Activated T-cell treated with anti-CD3 and anti-CD28 coated beads, Interleukin-2, amount 50 U/mL, for 1 hour (primary cell): ENCODE measurements at regions not wholly inside any gene's neighbourhood (a gene's known extent, or its start where the extent isn't known, plus 50 kb on each side); places are given as distances from the start of the nearest gene placed in this dataset.

Experiments used
- DNase-seq: peaks from one replicate; pipeline ENCODE4 v3.0.0-alpha.2; 2020

DNA sequence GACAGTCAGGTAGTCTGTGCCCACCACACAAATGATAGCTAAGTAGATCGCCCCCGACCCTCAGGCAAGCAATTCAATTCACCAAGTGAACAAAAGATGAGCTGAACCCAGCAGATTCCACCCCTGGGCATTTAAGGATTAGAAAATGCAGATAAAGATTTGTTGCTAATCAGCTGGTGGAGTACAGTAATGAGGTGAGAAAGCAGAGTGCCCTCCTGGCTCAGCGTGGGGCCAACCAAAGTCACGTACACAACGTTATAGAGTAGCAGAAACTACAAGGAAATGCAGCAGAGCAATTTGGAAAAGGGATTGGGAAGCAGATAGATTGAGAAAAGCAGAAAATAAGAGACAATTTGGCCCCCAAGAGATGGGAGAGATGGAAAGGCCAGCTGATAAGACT is 91.2 kb downstream of the SOX9 start:
- DNase-seq, result no peak

DNA sequence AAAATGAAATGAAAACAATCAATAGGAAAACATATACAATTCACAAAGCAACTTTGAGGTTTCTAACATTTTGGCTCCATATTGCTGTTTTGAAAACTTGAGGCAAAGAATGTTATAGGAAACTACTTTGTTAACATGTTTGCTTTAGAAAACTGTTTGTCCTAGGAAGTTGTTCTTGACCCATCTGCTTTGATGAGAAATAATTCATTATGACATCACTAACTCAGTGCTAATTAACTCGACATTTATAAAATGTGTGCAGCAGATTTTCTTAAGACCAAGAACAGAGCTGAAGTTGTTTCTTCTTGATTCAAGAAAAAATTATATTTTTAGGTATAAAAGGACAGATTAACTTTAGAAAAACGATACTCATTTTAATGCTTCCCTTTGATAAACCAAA is 94.7 kb downstream of the SOX9 start:
- no peak for DNase-seq

DNA sequence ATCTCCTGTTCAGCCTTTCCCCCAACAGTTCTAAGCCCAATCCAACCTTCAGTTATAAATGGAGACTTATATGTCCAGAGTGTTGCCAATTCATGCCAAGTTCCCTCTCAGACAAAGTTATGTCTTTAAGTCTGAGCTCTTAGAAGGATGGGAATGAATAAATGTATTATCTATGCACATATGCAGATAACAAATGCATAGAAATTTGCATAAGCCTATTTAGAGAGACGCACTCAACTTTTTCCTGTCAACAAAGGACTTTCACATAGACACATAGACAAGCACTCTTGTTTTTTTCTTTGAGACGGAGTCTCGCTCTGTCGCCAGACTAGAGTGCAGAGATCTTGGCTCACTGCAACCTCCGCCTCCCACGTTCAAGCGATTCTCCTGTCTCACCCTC is 95.1 kb downstream of the SOX9 start:
- no peak for DNase-seq

DNA sequence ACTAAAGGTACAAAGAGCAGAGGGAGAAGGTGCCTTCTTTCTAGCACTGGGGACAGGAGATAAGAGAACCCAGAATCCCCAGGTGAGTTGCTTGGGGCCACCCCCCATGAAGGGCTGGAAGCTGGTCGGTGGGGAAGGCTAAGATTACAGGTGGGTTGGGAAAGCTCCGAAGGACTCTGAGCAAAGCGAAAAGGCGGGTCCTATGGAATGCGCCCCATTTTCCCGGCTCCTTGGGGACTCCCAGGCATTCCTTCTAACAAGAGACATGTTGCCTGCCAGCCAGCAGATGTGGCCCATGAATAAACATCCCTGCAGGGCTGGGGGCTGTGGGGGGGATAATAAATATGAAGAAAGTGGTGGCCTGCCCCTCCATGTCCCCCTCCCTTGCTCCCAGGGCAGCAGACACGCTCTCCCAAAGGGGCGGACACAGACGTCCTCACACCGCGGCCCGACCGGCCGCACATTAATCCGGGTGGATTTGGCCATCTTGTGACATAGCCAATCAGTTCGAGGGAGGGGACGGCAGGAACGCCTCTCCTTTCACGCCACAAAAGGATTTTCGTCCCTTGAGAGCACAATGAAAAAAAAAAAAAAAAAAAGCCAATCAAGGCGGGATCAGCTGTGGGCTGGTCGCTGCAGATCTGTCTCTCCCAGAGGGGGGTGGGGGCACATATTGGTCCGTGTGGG is 98.5 kb downstream of the SOX9 start:
- DNase-seq, result no peak

DNA sequence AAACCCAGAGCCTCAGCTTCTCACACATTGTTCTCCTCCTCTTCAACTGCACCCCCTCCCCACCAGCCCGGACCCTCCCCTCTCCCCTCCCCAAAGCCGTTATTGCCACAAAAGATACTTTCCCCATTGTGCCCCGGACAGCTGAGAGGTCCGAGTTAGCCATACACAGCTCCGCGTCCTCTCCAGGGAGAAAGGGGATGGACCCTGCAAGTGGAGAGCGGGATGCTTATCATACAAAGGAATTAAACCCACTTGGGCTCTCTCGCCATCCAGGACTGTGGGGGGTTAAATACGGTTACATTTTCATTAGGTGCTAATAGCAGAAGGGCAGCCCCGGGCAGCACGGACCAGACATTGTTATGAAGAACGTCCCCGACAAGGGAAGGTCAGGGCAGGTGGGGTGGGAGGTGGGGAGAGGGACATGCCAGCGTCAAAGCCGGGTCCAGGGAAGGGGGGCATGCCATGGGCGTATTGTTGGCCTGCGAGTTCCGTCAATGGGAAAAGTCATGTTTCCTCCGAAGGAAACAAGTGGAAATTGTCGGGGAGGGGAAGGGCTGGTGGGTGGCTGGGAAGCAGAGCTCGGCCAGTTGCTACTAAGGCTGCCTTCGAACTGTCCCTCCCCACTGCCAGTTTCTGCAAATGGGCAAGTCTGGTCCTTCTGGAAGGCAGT is 99.1 kb downstream of the SOX9 start:
- DNase-seq, result no peak

DNA sequence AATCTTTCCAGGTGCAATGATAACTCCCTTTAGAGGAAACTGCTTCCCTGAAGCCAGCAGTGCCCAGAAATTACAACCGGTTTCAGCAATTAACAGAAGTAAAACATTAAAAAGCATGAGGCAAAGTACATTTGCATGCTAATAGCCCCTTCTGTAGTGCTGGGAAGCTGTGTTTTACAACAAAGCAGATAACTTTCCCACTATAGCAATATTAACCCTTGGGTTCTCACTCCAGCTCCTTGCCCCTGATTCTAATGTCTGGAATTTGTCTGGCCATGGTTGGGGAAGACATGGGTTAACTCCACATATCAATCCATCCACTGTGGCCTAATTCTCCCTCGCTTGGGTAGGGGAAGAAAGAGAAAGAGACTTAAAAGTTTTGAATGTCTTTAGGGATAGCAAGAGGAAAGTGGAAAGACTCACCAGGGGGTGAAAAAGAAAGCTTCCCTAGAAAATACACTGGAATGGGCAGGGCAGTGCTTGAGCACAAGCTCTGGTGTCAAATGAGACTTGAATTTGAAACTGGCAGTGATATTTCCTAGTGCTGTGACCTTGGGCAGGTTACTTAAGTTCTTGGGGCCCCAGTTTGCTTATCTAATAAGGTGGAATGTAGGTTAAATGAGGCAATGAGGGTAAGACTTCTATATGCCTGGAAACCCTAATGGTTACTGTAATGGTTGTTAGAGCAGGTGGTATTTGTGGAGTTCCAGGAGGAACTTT is 102.0 kb downstream of the SOX9 start:
- DNase-seq, result no peak

DNA sequence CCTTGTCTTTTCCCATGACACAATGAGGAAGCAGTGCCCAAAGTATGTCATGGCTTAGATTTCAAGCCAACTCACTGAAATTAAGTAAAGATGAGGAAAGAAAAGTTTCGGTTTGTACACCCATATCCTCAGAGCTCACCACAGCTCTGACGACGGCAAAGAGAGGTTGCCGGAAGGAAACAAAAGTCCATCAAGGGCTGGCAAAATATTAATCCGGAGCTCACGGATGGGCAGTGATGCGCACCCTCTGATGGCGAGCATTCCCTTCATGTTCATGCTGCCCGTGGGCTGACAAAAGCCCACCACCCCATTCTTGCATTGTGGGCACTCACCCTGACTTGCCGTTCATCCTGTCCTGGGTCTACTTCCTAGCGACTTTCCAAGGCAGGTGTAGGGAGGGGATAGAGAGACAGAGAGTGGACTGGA is 103.1 kb downstream of the SOX9 start:
- DNase-seq, result no peak

DNA sequence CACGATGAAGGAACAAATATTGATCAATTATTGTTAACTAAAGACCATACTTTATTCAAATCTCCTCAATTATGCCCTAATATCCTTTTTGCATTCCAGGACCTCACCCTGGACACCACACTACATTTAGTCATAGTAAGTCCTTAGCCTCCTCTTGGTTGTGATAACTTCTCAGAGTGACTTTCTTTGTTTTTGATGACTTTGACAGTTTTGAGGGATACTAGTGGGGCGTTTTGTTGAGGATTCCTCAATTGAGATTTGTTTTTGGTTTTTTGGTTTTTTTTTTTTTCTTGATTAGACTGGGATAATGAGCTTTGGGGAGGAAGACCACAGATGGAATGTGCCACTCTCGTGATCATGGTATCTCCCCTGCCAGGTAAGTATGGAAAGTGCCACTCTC is 105.5 kb downstream of the SOX9 start:
- no peak for DNase-seq

DNA sequence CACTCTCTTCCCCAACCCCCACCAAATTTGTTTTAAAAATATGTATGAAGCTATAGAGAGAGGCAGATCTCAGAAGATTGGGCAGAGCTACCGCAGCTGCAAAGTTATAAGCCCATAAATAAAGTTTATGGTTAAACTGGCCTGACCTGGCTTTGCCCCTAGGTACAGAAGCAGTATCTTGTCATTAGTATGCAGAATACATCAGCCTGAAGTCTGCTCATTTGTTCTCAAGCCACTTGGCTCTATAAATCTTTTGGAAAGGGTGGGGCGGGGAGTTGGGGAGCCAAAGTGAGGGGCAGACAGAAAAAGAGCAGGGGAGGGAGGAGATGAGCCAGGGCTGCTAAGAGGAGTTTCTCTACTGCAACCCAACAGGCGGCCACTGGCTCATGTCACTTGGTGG is 113.2 kb downstream of the SOX9 start:
- no peak for DNase-seq

DNA sequence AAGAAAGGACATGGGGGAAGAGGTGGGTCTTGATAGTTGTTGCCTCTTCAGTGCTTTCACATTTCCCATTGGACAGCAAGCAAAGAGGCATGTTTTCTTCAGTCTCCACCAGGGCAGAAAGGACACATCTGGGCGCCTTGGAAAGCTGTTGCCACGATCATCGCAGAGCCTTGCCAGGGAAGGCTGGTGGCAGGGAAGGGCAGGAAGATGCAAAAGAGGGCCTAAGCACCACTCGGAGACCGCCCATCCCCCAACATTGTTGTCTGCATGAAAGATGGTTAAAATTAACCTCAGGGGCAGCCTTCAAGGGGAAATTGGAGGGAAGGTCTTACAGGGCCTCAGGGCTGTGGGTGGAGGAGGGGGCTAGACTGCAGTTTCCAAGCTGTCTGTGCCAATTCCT is 114.2 kb downstream of the SOX9 start:
- DNase-seq, result no peak

DNA sequence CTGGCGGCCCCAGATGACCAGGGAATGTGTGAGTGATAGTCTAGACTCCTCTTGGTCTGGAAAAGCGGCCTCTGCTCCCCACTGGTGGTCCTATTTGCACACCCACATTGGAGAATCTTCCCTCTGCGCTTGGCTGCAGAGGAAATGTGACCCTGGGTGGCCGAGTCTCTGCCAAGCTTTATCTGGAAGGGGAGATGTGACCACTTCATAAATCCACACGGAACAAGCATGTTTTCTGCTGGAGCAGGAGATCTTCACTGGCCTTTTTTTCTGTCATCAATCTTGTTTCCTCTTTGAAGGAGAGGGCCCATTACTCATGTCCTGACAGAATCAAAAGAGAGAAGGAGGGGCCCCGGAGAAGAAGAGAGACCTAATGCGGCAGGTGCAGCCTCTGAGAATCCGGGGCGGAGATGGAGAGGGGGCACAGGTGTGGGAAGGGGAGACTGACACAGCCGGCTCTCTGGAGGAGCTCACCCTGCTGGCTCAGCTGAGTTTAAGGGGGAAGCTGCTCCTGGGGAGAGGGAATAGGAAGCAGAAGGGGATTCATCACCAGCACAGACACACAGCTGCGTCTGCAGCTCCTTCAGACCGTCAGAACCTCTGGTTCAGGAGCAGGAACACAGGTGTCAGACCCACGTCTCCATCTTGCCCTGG is 116.3 kb downstream of the SOX9 start:
- no peak for DNase-seq

DNA sequence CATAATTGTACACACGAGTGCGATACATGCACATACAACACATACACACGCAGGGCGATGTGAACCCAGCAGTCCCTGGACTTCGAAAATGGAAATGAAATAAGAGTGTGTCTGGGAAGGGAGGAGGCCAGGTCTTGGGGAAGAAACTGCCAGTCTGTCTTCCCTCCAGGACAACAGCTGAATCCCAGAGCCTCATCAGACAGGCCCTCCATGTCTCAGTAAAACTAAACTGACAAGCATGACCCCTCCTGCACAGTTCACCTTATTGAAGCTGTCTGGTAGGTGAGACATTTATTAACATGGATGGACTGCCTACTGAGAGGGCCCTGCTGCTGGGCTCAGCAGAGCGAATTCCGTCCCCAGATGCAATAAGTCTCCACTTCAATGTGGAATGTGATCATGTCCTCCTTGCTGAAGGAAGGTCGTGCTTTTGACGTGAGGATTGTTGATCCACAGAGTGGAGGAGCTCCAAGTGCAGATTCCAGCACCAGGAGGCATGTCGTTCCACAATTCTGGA is 117.4 kb downstream of the SOX9 start:
- no peak for DNase-seq

DNA sequence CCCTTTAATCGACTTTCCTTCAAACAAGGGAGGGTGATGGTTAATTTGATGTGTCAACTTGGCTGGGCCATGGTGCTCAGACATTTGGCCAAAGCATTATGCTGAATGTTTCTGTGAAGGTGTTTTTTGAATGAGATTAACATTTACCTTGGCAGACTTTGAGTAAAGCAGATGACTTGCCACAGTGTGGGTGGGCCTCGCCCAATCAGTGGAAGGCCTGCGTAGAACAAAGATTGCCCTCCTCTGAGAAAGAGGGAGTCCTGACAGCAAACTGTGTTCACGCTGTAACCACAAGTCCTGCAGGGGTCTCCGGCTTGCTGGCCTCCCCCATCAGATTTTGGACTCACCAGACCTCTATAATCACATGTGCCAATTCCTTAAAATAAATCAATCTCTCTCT is 118.7 kb downstream of the SOX9 start:
- no peak for DNase-seq

DNA sequence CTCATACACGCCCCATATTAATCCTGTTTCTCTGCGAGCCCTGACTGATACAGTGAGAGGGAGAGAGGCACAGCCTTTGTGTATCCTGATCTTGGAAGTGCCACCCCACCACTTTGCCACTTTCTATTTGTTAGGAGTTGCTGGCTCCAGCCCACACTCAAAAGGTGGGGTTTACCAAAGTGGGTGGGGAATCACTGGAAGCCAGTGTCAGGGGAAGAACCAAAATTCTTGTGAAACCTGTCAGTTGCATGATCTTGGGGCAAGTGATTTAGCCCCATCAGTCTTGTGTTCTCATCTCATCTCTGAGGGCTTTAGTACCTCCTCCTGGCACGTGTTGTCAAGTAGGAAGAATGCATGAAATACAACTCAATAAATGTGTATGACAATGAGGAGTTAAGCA is 119.5 kb downstream of the SOX9 start:
- DNase-seq, result no peak

DNA sequence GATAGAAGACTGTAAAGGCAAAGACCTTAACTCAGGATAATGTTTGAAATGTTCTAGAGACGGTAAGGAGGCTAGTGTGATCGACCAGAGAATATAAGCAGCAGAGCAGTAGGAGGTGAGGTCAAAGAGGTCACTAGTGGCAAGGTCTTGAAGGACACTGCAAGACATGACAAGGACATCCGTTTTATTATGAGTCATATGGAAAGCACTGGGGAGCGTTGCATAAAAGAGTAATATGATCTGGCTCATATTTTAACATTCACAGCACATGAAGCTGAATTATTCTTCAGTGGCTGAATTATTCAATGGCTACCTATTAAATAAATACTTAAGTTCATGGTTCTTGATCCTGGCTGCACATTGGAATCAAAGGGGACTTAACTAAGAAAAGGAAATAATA is 123.7 kb downstream of the SOX9 start:
- no peak for DNase-seq

DNA sequence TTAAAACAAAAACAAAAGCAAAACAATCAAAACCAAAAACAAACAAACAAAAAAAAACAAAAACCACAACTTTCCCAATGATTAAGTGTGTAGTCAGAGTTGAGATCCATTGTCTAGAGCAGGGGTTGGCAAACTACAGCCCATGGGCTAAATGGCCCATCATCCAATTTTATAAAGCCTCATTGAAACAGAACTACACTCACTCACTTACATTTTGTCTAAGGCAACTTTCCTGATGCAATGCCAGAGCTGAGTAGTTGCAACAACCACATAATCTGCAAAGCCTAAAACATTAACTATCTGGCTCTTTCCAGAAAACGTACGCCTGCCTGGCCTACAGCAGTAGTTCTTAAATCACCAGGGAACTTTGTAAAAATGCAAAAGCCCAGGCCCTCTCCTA is 124.1 kb downstream of the SOX9 start:
- no peak for DNase-seq

DNA sequence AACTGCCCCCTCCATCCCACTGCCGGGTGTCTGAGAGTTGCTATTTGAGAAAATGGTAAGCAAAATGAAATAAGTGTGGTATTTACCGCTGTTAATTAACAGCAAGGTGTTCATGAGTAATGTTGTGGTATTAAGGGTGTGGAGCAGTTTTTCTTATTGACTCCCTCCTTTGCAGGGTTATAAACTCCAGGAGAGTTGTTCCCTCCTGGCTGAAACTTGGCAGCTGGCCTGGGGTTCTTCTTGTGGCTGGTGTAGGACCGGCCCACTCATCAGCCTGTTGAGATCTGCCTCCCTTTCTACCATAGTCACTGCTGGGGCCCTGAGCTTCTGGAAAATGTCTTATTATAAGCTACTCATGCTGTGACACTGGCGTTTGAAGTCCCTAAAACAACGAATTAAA is 128.6 kb downstream of the SOX9 start:
- no peak for DNase-seq

DNA sequence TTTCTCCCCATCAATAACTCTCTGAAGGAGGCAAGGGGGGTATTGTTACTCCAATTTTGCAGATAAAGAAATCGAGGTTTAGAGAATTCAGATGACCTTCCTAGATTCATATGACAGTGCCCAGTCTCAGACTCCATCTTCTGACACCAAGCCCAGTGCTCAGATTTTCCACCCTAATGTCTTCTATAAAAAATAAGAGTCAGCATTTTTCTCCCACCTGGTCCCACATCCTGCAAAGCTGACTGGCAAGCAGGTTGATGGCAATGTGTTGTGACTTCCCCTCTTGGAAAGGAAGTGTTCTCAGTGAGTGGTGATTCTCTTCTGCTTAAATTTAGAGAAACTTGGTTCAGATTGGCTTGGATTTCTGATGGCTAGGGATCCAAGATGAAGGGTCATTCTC is 129.4 kb downstream of the SOX9 start:
- no peak for DNase-seq

DNA sequence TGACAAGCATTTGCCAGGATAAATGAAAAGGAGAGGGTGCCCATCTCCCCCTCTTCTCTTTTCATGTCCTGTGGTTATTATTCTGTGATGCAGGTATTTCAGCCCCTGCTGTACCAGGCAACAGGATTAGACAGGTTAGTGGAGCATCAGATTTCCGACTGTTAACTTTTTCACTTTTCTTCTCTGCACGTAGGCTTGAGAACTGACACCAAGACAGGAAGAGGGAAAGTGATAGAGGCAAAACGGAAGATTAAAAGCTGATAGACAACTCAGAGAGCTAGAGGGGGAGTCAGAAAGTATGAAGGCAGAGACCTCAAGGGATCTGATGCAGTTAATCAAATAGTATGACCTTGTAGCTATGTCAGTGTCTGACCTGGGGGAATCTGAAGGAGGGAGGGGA is 132.8 kb downstream of the SOX9 start:
- DNase-seq, result no peak

DNA sequence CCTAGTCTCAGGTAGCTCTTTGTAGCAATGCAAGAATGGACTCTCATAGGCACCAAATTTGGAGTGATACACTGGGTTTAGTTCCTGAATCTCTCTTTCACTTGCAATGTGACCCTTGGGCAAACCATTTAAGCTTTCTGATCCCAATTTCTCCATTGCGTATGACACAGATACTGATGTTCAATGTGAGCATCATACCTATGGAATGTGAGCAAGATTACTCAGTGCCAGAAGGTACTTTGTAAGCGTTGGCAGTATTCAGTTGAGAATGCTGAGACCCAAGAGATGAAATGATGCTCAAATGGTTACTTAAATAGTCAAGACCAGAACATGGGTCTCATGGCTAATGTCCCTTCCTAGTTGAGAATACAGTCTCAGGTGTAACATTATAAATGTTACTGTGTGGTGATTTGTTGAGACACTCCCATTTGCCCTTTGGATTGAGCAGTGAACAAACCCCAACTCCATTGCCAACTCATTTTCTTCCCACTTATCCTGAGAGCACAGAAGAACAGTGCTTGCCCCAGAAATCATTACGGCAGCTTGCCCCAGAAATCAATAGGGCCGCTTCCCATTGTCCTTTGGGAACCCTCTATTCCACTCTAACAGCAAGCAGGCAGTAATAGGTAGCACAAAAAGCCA is 134.1 kb downstream of the SOX9 start:
- no peak for DNase-seq

DNA sequence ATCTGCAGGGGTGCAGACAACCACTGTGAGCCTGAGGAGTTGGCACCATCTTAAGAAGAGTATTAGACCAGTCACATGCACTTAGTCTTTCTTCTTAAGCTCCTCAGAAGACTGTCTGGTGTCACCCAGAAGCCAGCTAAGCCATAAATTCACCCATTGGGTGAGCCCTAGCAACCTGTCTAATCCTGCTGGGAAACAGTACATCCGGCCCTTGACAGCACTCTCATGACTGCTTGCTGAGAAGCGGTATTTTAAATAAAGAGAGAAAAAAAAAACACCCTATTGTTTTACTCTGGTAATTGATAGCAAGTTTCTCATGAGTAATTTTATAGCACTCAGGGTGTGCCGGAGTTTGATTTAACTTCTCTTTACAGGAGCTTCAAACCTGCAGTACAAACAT is 134.7 kb downstream of the SOX9 start:
- DNase-seq, result no peak

DNA sequence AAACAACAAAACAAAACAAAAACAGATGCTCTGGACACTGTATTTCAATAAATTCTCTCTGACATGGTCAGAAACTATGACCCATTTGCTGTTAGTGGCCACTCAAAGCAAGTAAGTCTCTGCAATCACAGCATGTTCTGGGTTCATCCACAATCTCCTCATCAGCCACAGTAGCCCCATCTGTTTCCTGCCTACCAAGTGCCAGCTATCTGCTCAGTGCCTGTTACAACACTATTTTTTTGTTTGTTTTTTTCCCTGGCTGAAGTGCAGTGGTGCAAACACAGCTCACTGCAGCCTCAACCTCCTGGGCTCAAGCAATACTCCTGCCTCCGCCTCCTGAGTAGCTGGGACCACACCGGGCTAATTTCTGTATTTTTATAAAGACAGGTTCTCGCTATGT is 137.9 kb downstream of the SOX9 start:
- DNase-seq, result no peak

DNA sequence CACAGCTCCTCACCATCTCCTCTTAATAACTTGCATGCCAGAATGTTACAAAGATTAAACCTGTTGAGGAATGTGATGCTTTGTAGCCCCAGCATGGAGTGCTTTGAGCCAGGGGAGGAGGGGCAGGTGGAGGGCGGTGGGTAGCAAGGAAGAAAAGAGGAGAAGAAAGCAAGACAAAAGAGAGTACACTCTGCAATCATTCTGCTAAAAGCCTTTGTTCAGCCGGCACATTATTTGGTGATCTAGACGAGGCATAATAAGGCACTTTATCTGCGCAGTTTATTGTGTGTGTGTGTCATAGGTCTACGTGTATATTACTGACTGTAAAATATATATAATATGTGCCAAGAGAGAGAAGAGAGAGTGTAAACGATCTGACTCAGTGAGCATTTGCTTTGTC is 139.1 kb downstream of the SOX9 start:
- DNase-seq, result no peak
